ENCODE measurements at regions not wholly inside any gene's neighbourhood (a gene's known extent, or its start where the extent isn't known, plus 50 kb on each side); places are given as distances from the start of the nearest gene placed in this dataset.

- TF ChIP-seq, protein P1, sequence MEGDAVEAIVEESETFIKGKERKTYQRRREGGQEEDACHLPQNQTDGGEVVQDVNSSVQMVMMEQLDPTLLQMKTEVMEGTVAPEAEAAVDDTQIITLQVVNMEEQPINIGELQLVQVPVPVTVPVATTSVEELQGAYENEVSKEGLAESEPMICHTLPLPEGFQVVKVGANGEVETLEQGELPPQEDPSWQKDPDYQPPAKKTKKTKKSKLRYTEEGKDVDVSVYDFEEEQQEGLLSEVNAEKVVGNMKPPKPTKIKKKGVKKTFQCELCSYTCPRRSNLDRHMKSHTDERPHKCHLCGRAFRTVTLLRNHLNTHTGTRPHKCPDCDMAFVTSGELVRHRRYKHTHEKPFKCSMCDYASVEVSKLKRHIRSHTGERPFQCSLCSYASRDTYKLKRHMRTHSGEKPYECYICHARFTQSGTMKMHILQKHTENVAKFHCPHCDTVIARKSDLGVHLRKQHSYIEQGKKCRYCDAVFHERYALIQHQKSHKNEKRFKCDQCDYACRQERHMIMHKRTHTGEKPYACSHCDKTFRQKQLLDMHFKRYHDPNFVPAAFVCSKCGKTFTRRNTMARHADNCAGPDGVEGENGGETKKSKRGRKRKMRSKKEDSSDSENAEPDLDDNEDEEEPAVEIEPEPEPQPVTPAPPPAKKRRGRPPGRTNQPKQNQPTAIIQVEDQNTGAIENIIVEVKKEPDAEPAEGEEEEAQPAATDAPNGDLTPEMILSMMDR (conservative IDR thresholded peaks at IDR 0.05; ENCODE audit: low read length) = no peak
- H3K4me3 ChIP-seq (ENCODE audit: low read length) = no peak overlapping the region
- no peak for DNase-seq (ENCODE audit: low read depth)
These were observed 259.4 kb upstream of the HSF2 start for GRCh38 chr6:122140031-122140430.

GRCh38 chr6:122141246-122141645, 258.2 kb upstream of the HSF2 start:
- DNase-seq (ENCODE audit: low read depth) = no peak
- TF ChIP-seq, protein P1 (conservative IDR thresholded peaks at IDR 0.05; ENCODE audit: low read length) = no peak
- no peak overlapping the region for H3K4me3 ChIP-seq (ENCODE audit: low read length)

DNA sequence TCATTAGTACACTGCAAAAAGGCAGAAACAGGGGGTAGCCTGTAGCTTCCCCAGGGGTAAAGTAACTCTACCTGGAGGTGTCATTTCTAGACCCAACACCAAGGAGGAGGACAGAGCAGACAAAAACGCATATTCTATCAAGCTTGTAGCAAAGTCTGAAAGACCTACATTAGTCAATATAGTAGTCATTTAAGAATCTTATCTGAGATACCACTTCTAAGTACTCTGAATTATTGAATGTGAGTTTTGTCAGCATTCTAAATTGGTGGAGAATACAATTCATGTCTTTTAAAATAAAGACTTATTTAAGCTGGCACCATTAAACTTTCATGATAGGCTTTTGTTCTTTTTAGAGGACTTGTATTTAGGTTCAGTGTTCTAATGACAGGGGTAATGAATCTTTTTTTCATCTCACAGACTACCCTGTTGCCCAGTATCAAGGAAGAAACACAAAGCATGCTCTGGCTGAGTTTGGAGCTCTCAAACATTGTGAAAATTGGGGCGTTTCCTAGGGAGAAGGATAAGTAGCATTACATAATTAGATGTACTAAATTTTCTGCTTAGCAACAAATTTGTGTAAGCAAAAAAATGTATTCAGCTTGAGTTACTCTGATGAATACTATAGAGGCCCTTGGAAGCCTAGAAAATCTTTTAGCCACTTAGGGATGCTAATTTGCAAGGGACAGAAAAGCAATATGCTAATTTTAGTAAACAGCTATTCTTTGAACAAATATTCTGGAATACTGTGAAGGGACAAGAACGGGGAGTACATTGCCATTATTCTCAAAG, 255.4 kb upstream of the HSF2 start:
- no peak overlapping the region for H3K4me3 ChIP-seq (ENCODE audit: low read length)
- no peak for DNase-seq (ENCODE audit: low read depth)
- TF ChIP-seq, protein P1 (conservative IDR thresholded peaks at IDR 0.05; ENCODE audit: low read length) = no peak

DNA sequence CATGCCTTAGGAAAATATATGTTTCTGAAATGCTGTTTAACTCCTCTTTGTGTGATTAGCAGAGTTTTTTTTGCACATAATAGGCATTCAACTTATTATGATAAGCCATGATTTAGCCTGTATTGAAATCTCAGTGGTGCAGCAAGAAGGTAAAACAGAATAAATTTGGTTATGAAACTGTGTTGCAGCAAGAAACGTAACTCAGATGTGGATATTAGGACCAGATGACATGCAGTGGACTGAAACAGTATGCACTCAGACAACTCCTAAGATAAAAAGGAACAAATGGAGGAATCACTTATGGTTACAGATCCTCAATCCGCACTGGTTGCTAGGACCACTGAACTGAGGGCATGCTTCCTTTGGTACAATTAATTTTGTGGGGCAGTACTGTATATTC, 254.2 kb upstream of the HSF2 start:
- TF ChIP-seq, protein P1 (conservative IDR thresholded peaks at IDR 0.05; ENCODE audit: low read length) = no peak
- DNase-seq (ENCODE audit: low read depth) = no peak
- H3K4me3 ChIP-seq (ENCODE audit: low read length) = no peak overlapping the region

GRCh38 chr6:122145741-122146240, 253.7 kb upstream of the HSF2 start:
- no peak for DNase-seq (ENCODE audit: low read depth)
- H3K4me3 ChIP-seq (ENCODE audit: low read length) = no peak overlapping the region
- TF ChIP-seq, protein P1 (conservative IDR thresholded peaks at IDR 0.05; ENCODE audit: low read length) = no peak

DNA sequence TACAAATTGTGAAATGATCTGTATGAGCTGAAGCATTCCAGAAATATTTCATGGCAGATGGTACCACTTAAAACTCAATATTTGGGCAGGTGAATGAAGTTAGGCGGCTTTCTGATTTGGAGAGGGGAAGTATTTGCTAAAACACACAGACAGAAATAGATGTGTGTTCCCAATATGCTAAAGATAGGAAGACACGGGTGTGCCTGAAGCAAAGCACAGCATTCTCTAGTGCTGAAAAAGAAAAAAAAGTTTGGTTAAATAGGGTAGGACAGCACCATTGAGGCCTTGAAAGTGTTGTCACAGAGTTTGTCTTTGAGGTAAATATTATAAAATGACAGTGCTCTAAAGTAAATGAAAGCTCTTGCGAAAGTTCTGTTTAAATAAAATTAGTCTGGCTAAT, 252.2 kb upstream of the HSF2 start:
- TF ChIP-seq, protein P1 (conservative IDR thresholded peaks at IDR 0.05; ENCODE audit: low read length) = no peak
- no peak overlapping the region for H3K4me3 ChIP-seq (ENCODE audit: low read length)
- no peak for DNase-seq (ENCODE audit: low read depth)

DNA sequence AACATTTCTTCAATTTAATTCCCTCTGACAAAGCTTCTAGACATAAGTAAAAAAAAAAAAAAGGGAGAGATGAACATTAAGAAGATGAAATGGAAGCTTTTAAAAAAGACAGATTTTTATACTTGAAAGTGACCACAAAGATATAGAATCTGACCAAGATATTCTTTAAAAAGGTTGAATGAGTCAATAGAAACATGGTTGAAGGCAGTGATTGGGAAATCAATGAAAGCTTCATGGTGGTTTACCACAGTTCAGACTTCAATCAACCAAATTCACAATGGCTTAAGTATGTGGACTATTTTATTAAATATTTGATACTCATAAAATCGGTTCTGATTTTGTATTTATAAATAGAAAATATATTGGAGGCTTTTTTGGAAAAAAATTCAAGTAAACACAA, 248.4 kb upstream of the HSF2 start:
- TF ChIP-seq, protein P1 (conservative IDR thresholded peaks at IDR 0.05; ENCODE audit: low read length) = no peak
- no peak overlapping the region for H3K4me3 ChIP-seq (ENCODE audit: low read length)
- no peak for DNase-seq (ENCODE audit: low read depth)
